ENCODE measurements at regions not wholly inside any gene's neighbourhood (a gene's known extent, or its start where the extent isn't known, plus 50 kb on each side); places are given as distances from the start of the nearest gene placed in this dataset.
"Not testable (repeated sequence)": the region's sequence is repeated elsewhere in the genome, so short reads cannot be mapped to it uniquely, and the experiment has no call there.

DNA sequence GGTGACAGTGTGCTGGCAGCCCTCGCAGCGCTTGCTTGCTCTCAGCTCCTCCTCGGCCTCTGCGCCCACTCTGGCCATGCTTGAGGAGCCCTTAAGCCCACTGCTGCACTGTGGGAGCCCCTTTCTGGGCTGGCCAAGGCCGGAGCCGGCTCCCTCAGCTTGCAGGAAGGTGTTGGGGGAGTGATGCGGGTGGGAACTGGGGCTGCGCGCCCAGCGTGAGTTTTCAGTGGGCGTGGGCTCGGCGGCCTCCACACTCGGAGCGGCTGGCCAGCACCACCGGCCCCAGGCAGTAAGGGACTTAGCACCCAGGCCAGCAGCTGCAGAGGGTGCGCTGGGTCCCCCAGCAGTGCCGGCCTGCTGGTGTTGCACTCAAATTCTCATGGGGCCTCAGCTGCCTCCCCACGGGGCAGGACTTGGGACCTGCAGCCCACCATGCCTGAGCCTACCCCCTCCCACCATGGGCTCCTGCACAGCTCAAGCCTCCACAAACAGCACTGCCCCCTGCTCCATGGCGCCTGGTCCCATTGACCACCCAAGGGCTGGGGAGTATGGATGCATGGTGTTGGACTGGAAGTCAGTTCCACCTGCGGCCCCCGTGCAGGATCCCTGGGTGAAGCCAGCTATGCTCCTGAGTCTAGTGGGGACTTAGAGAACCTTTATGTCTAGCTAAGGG is 223.1 kb upstream of the PTPRD start:
- no peak overlapping the region for H3K27ac ChIP-seq (ENCODE audit: low read length)
- no peaks in the 10 kb centered on the region for H3K9me3 ChIP-seq (ENCODE audit: insufficient read depth, low read depth, low read length)
- no peaks in the 10 kb centered on the region for H3K27me3 ChIP-seq (ENCODE audit: insufficient read depth, low read length)
- H3K4me3 ChIP-seq (ENCODE audit: low read length), result no peak overlapping the region
- H3K9ac ChIP-seq (ENCODE audit: low read depth, low read length), result no peak overlapping the region
- H3K4me1 ChIP-seq (ENCODE audit: insufficient read depth, low read length), result no peaks in the 10 kb centered on the region
- H3K36me3 ChIP-seq (ENCODE audit: insufficient read depth, low read depth, low read length), result no peaks in the 10 kb centered on the region

DNA sequence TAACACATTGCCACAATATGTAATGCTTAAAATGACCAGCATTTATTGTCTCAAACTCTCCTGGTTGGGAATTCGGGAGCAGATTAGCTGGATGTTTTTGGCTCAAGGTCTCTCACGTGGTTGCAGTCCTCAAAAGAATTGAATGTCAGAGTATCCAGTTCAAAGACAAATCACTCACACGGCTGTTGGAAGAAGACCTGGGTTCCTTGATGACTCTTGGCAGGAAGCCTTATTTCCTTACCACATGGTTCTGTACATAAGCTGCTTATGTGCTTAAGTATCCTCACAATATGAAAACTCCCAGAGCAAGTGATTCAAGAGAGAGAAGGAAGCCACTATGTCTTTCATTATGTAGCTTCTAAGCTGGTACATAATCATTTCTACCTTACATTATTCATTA is 230.3 kb upstream of the PTPRD start:
- H3K9me3 ChIP-seq (ENCODE audit: insufficient read depth, low read depth, low read length), result no peaks in the 10 kb centered on the region
- H3K36me3 ChIP-seq (ENCODE audit: insufficient read depth, low read depth, low read length), result no peaks in the 10 kb centered on the region
- no peaks in the 10 kb centered on the region for H3K27me3 ChIP-seq (ENCODE audit: insufficient read depth, low read length)
- H3K9ac ChIP-seq (ENCODE audit: low read depth, low read length), result no peak overlapping the region
- no peak overlapping the region for H3K4me3 ChIP-seq (ENCODE audit: low read length)
- H3K4me1 ChIP-seq (ENCODE audit: insufficient read depth, low read length), result no peaks in the 10 kb centered on the region
- H3K27ac ChIP-seq (ENCODE audit: low read length), result no peak overlapping the region

DNA sequence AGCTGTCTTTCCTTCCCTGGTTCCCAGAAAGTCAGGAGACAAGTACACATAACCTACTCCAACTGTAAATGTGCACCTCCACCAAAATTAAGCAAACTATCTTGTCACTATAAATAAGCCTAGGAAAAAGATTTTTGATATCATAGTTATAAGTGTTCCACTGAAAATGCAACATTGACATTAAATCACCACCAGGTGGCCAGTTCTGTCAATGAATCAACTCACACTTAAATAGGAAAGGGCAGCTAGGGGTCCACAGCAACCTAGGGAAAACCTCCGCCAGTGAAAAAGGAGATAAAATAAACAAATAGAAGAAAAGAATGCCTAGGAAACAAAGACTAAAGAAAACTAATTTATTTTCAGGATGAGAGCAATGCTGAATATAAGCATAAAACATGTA is 243.0 kb upstream of the PTPRD start:
- Histone ChIP-seq H3K27me3 (ENCODE audit: insufficient read depth, low read length) (no peaks in the 10 kb centered on the region), H3K9ac (ENCODE audit: low read depth, low read length) (no peak overlapping the region), H3K4me1 (ENCODE audit: insufficient read depth, low read length) (no peaks in the 10 kb centered on the region), H3K4me3 (ENCODE audit: low read length) (no peak overlapping the region), H3K36me3 (ENCODE audit: insufficient read depth, low read depth, low read length) (no peaks in the 10 kb centered on the region), H3K27ac (ENCODE audit: low read length) (no peak overlapping the region), H3K9me3 (ENCODE audit: insufficient read depth, low read depth, low read length) (no peaks in the 10 kb centered on the region)

DNA sequence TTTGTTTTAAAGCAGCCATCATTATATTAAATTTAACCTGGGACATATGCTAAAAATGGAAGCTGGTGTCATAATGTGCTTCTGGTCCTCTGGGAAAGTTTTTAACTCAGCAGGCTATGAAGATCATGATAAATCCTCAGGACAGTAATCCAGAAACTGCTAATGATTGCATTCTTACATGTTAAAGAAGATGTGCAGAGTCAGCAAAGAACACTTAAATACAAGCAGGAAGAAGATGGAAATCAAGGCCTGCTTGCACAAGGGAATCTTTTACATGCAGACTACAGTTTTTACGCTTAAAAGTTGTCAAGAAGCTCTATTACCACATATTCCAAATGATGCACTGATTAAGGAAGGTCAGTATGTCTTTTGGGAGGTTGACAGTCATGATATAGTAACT is 246.0 kb upstream of the PTPRD start:
- no peak overlapping the region for H3K4me3 ChIP-seq (ENCODE audit: low read length)

DNA sequence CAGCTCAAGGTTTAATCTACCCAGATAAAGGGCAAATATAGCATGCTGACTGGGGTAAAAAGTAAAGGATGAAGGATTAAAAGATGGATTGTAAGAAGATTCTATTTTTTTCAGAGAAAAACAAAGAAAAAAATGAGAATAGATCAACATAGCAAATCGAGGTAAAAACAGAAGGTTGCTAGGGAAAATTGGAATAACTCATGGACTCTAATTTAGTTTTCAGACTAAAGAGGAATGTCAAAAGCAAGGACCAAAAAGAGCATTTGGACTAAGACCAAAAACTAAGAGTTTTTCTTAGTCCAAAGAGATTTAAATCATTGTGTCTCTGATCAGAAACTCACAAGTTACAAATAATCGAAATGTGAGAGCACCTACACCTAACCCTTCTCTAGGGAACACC is 250.7 kb upstream of the PTPRD start:
- no peaks in the 10 kb centered on the region for H3K4me1 ChIP-seq (ENCODE audit: insufficient read depth, low read length)
- no peaks in the 10 kb centered on the region for H3K9me3 ChIP-seq (ENCODE audit: insufficient read depth, low read depth, low read length)
- no peak overlapping the region for H3K27ac ChIP-seq (ENCODE audit: low read length)
- no peaks in the 10 kb centered on the region for H3K36me3 ChIP-seq (ENCODE audit: insufficient read depth, low read depth, low read length)
- no peak overlapping the region for H3K4me3 ChIP-seq (ENCODE audit: low read length)
- H3K27me3 ChIP-seq (ENCODE audit: insufficient read depth, low read length), result no peaks in the 10 kb centered on the region
- no peak overlapping the region for H3K9ac ChIP-seq (ENCODE audit: low read depth, low read length)

More for the DNA sequence above, 246.0 kb upstream of the PTPRD start:
- H3K36me3 ChIP-seq (ENCODE audit: insufficient read depth, low read depth, low read length), result no peaks in the 10 kb centered on the region
- no peak overlapping the region for H3K27ac ChIP-seq (ENCODE audit: low read length)
- H3K9ac ChIP-seq (ENCODE audit: low read depth, low read length), result no peak overlapping the region
- H3K9me3 ChIP-seq (ENCODE audit: insufficient read depth, low read depth, low read length), result no peaks in the 10 kb centered on the region
- no peaks in the 10 kb centered on the region for H3K4me1 ChIP-seq (ENCODE audit: insufficient read depth, low read length)
- H3K27me3 ChIP-seq (ENCODE audit: insufficient read depth, low read length), result no peaks in the 10 kb centered on the region

DNA sequence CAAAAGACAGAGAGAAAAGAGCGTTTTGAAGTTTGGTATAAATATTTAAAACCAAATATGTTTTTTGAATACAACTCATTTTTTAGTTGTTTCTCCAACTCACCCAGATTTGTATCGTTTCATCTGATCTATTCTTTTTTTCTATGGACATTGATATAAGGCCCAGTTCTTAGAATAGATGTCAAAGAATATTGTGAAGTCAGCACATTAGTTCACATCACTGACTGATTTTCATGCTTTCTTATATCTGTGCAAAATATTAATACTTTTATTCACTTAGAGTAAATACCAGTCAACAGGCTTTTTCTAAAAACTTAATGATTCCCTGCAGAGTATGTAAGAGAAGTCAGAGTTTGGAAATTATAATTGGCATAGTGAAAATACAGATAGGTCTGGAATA is 254.4 kb upstream of the PTPRD start:
- Histone ChIP-seq H3K36me3 (ENCODE audit: insufficient read depth, low read depth, low read length) (no peaks in the 10 kb centered on the region), H3K9me3 (ENCODE audit: insufficient read depth, low read depth, low read length) (peaks cover 8% of the 10 kb centered on the region; the same call in 1 of the 2 replicates), H3K9ac (ENCODE audit: low read depth, low read length) (no peak overlapping the region), H3K4me1 (ENCODE audit: insufficient read depth, low read length) (peaks cover 9% of the 10 kb centered on the region), H3K27me3 (ENCODE audit: insufficient read depth, low read length) (no peaks in the 10 kb centered on the region), H3K27ac (ENCODE audit: low read length) (no peak overlapping the region), H3K4me3 (ENCODE audit: low read length) (no peak overlapping the region)

DNA sequence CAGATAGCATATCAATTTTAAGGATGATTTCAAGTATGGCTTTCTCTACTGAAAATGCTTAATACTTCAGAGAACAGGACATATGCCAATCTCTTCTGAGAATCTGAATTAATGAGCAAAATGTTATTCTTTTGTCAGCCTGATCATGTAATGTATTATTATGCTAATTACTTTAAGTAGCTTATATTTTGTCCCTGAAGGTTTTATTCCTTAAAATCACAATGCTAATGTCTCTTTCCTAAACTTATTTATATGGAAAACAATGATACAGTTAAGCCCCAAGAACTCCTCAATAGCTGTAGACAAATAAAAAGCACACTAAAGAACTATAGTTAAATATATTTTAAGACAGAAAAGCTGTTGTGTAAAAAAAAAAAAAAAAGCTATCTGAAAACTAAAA is 256.9 kb upstream of the PTPRD start:
- peaks cover 9% of the 10 kb centered on the region for H3K4me1 ChIP-seq (ENCODE audit: insufficient read depth, low read length)
- no peaks in the 10 kb centered on the region for H3K27me3 ChIP-seq (ENCODE audit: insufficient read depth, low read length)
- H3K27ac ChIP-seq (ENCODE audit: low read length), result no peak overlapping the region

DNA sequence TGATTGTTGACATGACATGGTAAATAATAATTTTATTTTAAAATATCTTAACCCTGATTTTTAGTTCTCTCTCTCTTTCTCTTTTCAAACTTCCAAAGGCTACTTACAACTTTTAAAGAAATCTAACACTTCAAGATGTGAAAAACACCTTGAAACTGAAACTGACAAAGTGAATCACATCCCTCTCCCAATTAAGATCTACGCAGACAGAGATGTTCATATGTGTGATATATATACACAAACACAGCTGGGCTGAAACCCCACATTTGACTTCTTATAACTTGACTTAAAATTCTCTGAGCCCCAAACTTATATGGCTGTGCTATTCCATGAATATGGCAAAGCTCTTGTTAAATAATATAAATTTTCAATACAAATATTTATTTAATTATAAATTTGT is 261.2 kb upstream of the PTPRD start:
- H3K9me3 ChIP-seq (ENCODE audit: insufficient read depth, low read depth, low read length), result peaks cover 17% of the 10 kb centered on the region
- H3K9ac ChIP-seq (ENCODE audit: low read depth, low read length), result no peak overlapping the region
- no peaks in the 10 kb centered on the region for H3K36me3 ChIP-seq (ENCODE audit: insufficient read depth, low read depth, low read length)
- no peaks in the 10 kb centered on the region for H3K27me3 ChIP-seq (ENCODE audit: insufficient read depth, low read length)
- H3K4me3 ChIP-seq (ENCODE audit: low read length), result no peak overlapping the region
- H3K4me1 ChIP-seq (ENCODE audit: insufficient read depth, low read length), result peaks cover 9% of the 10 kb centered on the region
- no peak overlapping the region for H3K27ac ChIP-seq (ENCODE audit: low read length)

More for the DNA sequence above, 256.9 kb upstream of the PTPRD start:
- no peak overlapping the region for H3K9ac ChIP-seq (ENCODE audit: low read depth, low read length)
- H3K4me3 ChIP-seq (ENCODE audit: low read length), result no peak overlapping the region
- H3K36me3 ChIP-seq (ENCODE audit: insufficient read depth, low read depth, low read length), result no peaks in the 10 kb centered on the region
- peaks cover 17% of the 10 kb centered on the region for H3K9me3 ChIP-seq (ENCODE audit: insufficient read depth, low read depth, low read length)

DNA sequence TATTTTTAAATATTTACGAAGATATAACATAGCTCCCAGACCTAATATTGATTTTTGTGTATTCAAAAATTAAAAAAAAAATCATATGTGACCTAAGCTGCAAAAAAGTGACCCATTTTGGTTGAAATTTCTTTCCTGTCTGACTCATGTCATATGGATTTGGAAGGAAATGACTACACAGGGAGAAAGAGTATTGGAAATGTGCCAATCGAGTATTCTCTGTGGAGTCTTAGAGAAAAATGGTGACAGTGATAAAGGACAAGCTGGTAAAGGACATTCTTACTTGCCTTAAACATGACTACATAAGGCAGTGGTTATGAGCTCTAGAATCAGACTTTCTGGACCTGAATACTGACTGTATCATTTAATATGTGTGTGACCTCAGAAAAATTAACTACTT is 262.9 kb upstream of the PTPRD start:
- Histone ChIP-seq H3K9me3 (ENCODE audit: insufficient read depth, low read depth, low read length) (peaks cover 17% of the 10 kb centered on the region), H3K27me3 (ENCODE audit: insufficient read depth, low read length) (no peaks in the 10 kb centered on the region)

DNA sequence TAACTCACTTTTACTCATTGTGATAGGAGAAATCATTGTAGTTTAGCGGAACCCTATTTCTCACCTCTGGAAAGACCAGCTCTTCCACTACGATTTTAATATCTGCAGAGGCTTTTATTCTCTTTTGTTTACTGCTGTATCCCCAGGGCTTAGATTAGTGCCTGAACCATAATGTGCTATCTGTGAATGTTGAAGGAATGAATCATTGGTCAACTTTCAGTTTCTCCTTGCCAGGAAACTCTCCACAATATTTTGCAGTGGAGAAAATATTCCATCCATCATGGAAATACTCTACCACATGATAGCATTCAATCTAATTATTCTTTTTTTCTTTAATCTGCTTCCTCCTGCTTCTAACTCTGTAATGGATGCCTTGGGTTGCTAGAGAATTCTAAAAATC is 263.5 kb upstream of the PTPRD start:
- Histone ChIP-seq H3K4me3 (ENCODE audit: low read length) (no peak overlapping the region), H3K27ac (ENCODE audit: low read length) (no peak overlapping the region), H3K27me3 (ENCODE audit: insufficient read depth, low read length) (no peaks in the 10 kb centered on the region)

More for the DNA sequence above, 262.9 kb upstream of the PTPRD start:
- Histone ChIP-seq H3K4me1 (ENCODE audit: insufficient read depth, low read length) (no peaks in the 10 kb centered on the region), H3K36me3 (ENCODE audit: insufficient read depth, low read depth, low read length) (no peaks in the 10 kb centered on the region), H3K4me3 (ENCODE audit: low read length) (no peak overlapping the region), H3K27ac (ENCODE audit: low read length) (no peak overlapping the region), H3K9ac (ENCODE audit: low read depth, low read length) (no peak overlapping the region)

DNA sequence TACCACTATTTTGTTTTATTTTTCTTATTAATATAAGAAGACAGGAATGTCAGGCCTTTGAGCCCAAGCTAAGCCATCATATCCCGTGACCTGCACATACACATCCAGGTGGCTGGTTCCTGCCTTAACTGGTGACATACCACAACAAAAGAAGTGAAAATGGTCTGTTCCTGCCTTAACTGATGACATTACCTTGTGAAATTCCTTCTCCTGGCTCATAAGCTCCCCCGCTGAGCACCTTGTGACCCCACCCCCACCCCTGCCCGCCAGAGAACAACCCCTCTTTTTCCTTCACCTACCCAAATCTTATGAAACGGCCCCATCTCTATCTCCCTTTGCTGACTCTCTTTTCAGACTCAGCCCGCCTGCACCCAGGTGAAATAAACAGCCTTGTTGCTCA is 277.5 kb upstream of the PTPRD start:
- H3K36me3 ChIP-seq (ENCODE audit: insufficient read depth, low read depth, low read length); H3K27ac ChIP-seq (ENCODE audit: low read length); H3K27me3 ChIP-seq (ENCODE audit: insufficient read depth, low read length); H3K9me3 ChIP-seq (ENCODE audit: insufficient read depth, low read depth, low read length); H3K4me1 ChIP-seq (ENCODE audit: insufficient read depth, low read length); H3K4me3 ChIP-seq (ENCODE audit: low read length); H3K9ac ChIP-seq (ENCODE audit: low read depth, low read length): not testable (repeated sequence)

More for the DNA sequence above, 263.5 kb upstream of the PTPRD start:
- H3K36me3 ChIP-seq (ENCODE audit: insufficient read depth, low read depth, low read length), result no peaks in the 10 kb centered on the region
- H3K4me1 ChIP-seq (ENCODE audit: insufficient read depth, low read length), result no peaks in the 10 kb centered on the region
- no peak overlapping the region for H3K9ac ChIP-seq (ENCODE audit: low read depth, low read length)
- peaks cover 17% of the 10 kb centered on the region for H3K9me3 ChIP-seq (ENCODE audit: insufficient read depth, low read depth, low read length)

DNA sequence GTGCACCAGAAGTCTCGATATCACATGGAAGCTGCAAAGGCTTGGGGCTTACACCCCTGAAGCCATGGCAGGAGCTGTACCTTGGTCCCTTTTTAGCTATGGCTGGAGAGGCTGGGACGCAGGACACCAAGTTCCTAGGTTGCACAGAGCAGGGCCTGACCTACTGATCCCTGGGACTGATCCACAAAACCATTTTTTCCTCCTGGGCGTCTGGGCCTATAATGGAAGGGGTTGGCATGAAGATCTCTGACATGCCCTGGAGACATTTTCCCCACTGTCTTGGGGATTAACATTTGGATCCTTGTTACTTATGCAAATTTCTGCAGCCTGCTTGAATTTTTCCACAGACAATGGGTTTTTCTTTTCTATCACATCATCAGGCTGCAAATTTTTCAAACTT is 286.7 kb upstream of the PTPRD start:
- Histone ChIP-seq H3K27ac (ENCODE audit: low read length) (no peak overlapping the region), H3K9me3 (ENCODE audit: insufficient read depth, low read depth, low read length) (peaks cover 15% of the 10 kb centered on the region), H3K27me3 (ENCODE audit: insufficient read depth, low read length) (no peaks in the 10 kb centered on the region), H3K4me3 (ENCODE audit: low read length) (no peak overlapping the region), H3K9ac (ENCODE audit: low read depth, low read length) (no peak overlapping the region), H3K4me1 (ENCODE audit: insufficient read depth, low read length) (peaks cover 3% of the 10 kb centered on the region; the same call in 1 of the 2 replicates), H3K36me3 (ENCODE audit: insufficient read depth, low read depth, low read length) (no peaks in the 10 kb centered on the region)

All from iPS-20b (cell line).